Vagina (tissue), 2 donors: ENCODE measurements at regions not wholly inside any gene's neighbourhood (a gene's known extent, or its start where the extent isn't known, plus 50 kb on each side); places are given as distances from the start of the nearest gene placed in this dataset.

Source experiments
- DNase-seq, 2 donors: peaks; one replicate each; pipeline ENCODE4 v3.0.0-alpha.2; 2017; ENCODE audit errors: extremely low spot score in 2 of 2
- H3K27ac ChIP-seq: fragments of 200-600 bp; sonication (generic); one replicate; pipeline ENCODE4 v1.5.1; 2019
- H3K27me3 ChIP-seq: fragments of 200-600 bp; sonication (generic); one replicate; pipeline ENCODE4 v1.5.1; 2019
- H3K36me3 ChIP-seq, 2 donors: fragments of 200-600 bp; sonication (generic); one replicate each; pipeline ENCODE4 v1.5.1; 2017 to 2019
- H3K4me1 ChIP-seq: fragments of 200-600 bp; sonication (generic); one replicate; pipeline ENCODE4 v1.5.1; 2019
- H3K4me3 ChIP-seq, 2 donors: fragments of 200-600 bp; sonication (generic); 1 replicate in 1 of 2; 2 replicates in 1 of 2; pipeline ENCODE4 v1.5.1; 2016 to 2019
- H3K9me3 ChIP-seq: fragments of 200-600 bp; sonication (generic); one replicate; pipeline ENCODE4 v1.5.1; 2019
- POLR2A ChIP-seq, 2 donors: fragments of 450-650 bp; IDR thresholded peaks; one replicate each; pipeline ENCODE4 v1.6.1; 2017; ENCODE audit warnings: antibody characterized with exemption in 2 of 2, mild to moderate bottlenecking in 2 of 2, moderate library complexity in 2 of 2
- POLR2AphosphoS5 ChIP-seq, 2 donors: sonication (generic); formaldehyde crosslinking; IDR thresholded peaks; one replicate each; pipeline ENCODE4 v1.9.0; 2017; ENCODE audit warnings: antibody characterized with exemption in 2 of 2, mild to moderate bottlenecking in 2 of 2, low read depth in 1 of 2; ENCODE audit not compliant: insufficient read depth in 1 of 2
- intact Hi-C: fragments of 100-400 bp; cut with DNase I; formaldehyde crosslinking; loops from one replicate; pipeline ENCODE4 v1.15.1; 2023
- TF ChIP-seq, protein P1 (sequence below), 3 experiments: fragments of 450-650 bp in 2 of 3; fragments of 200-600 bp in 1 of 3; sonication (generic) in 1 of 3; IDR thresholded peaks; one replicate each; pipeline ENCODE4 v1.5.1; 2017 to 2019; ENCODE audit warnings: antibody characterized with exemption in 3 of 3, mild to moderate bottlenecking in 2 of 3, moderate library complexity in 2 of 3

DNA sequence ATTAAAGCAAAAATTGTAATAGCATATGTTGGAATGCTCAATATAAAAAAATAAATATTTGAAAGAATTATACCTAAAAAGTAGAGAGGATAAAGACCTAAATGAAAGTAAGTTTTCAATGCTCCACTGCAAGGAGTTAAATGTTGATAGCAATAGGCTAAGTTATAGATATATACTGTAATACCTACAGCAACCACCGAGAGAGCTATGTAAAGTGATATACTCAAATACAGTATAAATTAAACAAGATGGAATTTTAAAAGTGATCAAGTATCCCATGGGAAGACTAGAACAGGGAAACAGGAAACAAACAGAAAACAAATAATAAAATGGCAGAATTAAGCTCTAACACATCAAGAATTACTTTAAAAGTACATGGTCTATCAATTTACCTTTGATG, 73.9 kb downstream of the CASP3 start:
- TF ChIP-seq POLR2A (IDR thresholded peaks at IDR 0.05): no peak
- no peak for TF ChIP-seq POLR2AphosphoS5 (IDR thresholded peaks at IDR 0.05; ENCODE audit: insufficient read depth in 1 of 2, low read depth in 1 of 2)
- TF ChIP-seq, protein P1, sequence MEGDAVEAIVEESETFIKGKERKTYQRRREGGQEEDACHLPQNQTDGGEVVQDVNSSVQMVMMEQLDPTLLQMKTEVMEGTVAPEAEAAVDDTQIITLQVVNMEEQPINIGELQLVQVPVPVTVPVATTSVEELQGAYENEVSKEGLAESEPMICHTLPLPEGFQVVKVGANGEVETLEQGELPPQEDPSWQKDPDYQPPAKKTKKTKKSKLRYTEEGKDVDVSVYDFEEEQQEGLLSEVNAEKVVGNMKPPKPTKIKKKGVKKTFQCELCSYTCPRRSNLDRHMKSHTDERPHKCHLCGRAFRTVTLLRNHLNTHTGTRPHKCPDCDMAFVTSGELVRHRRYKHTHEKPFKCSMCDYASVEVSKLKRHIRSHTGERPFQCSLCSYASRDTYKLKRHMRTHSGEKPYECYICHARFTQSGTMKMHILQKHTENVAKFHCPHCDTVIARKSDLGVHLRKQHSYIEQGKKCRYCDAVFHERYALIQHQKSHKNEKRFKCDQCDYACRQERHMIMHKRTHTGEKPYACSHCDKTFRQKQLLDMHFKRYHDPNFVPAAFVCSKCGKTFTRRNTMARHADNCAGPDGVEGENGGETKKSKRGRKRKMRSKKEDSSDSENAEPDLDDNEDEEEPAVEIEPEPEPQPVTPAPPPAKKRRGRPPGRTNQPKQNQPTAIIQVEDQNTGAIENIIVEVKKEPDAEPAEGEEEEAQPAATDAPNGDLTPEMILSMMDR (IDR thresholded peaks at IDR 0.05): no peak
- intact Hi-C loops: no loop called here

DNA sequence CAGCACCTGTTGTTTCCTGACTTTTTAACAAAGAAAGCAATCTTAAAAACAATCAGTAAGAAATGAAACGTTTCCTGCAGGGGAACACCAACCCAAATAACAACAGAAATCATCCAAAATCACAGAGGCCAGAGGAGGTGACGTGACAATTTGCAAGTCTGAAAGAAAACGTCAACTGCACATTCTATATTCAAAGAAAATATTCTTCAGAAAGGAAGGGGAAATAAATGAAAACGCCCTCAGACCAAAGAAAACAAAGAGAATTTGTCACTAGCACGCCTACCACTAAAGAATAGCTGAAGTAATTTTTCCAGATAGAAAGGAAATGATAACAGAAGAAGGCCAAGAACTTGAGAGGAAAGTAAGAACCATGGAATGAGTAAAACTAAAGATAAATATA, 74.4 kb downstream of the CASP3 start:
- TF ChIP-seq, protein P1 (IDR thresholded peaks at IDR 0.05): no peak
- no peak for TF ChIP-seq POLR2A (IDR thresholded peaks at IDR 0.05)
- no peak for TF ChIP-seq POLR2AphosphoS5 (IDR thresholded peaks at IDR 0.05; ENCODE audit: insufficient read depth in 1 of 2, low read depth in 1 of 2)
- no peak for DNase-seq
- Histone ChIP-seq H3K4me3 (no peak overlapping the region), H3K4me1 (no peaks in the 10 kb centered on the region), H3K27me3 (no peaks in the 10 kb centered on the region), H3K36me3 (no peaks in the 10 kb centered on the region), H3K27ac (no peak overlapping the region), H3K9me3 (no peaks in the 10 kb centered on the region)
- intact Hi-C loops: no loop called here

More for the DNA sequence above, 73.9 kb downstream of the CASP3 start:
- no peak for DNase-seq
- Histone ChIP-seq H3K4me3 (no peak overlapping the region), H3K36me3 (no peaks in the 10 kb centered on the region), H3K27me3 (no peaks in the 10 kb centered on the region), H3K27ac (no peak overlapping the region), H3K4me1 (no peaks in the 10 kb centered on the region), H3K9me3 (no peaks in the 10 kb centered on the region)

DNA sequence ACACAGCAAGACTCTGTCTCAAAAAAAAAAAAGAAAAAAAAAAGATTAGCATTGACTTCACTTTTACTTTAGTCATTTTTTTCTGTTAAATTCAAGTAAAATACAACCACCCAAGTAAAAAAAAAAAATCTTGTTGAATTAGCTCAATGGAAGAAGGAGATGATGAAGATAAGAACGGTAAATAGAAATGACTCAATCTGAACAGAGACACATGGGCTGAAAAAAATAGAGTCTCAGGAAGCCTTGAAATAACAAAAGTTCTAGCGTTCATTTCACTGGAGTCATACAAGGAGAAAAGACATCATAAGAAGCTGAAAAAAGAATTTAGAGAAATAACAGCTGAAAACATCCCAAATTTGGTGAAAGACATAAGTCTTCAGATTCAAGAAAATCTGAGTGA, 75.5 kb downstream of the CASP3 start:
- no peaks in the 10 kb centered on the region for H3K36me3 ChIP-seq
- TF ChIP-seq, protein P1 (IDR thresholded peaks at IDR 0.05): no peak
- TF ChIP-seq POLR2AphosphoS5 (IDR thresholded peaks at IDR 0.05; ENCODE audit: insufficient read depth in 1 of 2, low read depth in 1 of 2): no peak
- TF ChIP-seq POLR2A (IDR thresholded peaks at IDR 0.05): no peak
- no peaks in the 10 kb centered on the region for H3K4me1 ChIP-seq
- DNase-seq: no peak
- no peaks in the 10 kb centered on the region for H3K9me3 ChIP-seq
- intact Hi-C loops: no loop called here
- no peaks in the 10 kb centered on the region for H3K27me3 ChIP-seq
- no peak overlapping the region for H3K27ac ChIP-seq
- no peak overlapping the region for H3K4me3 ChIP-seq

DNA sequence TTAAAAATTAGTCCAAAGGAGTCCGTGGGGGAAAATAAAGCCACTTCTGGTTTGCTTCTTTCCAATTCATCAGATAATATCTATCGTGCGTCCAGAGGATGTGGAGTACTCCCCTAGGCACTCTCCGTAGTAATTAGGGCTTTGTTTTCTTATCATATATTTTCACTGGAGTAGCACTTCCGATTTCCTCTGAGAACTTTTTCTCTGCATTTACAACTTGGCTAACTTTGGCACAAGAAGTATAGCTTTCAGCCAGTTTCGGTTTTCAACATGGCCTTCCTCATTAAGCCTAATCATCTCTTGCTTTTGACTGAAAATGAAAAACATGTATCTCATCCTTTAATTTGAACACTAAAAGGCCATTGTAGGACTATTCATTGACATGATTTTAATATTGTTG, 80.5 kb downstream of the CASP3 start:
- Histone ChIP-seq H3K4me1 (no peaks in the 10 kb centered on the region), H3K27ac (no peak overlapping the region), H3K4me3 (no peak overlapping the region), H3K9me3 (no peaks in the 10 kb centered on the region), H3K36me3 (no peaks in the 10 kb centered on the region), H3K27me3 (no peaks in the 10 kb centered on the region)
- intact Hi-C loops: no loop called here
- DNase-seq: no peak
- TF ChIP-seq, protein P1 (IDR thresholded peaks at IDR 0.05): no peak
- TF ChIP-seq POLR2AphosphoS5 (IDR thresholded peaks at IDR 0.05; ENCODE audit: insufficient read depth in 1 of 2, low read depth in 1 of 2): no peak
- TF ChIP-seq POLR2A (IDR thresholded peaks at IDR 0.05): no peak

DNA sequence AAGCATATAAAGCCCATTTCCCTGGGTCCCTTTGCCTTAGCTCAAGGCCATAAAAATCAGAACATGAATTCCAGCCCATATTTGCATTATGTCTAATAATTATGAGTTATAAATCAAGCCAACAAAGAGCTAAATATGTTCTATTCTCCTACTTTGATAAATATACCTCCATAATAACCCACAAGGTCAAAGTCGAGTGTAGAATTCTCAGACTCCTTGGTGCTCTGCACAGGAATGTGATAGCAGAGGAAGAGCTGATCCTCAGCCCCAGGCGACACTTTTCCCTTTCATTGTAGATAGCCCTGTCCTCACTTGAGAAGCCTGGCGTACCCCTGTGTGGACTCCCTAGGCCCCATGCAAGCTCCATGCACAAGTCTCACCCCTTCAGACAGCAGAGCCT, 85.6 kb downstream of the CASP3 start:
- Histone ChIP-seq H3K9me3 (no peaks in the 10 kb centered on the region), H3K36me3 (no peaks in the 10 kb centered on the region), H3K27me3 (no peaks in the 10 kb centered on the region), H3K4me1 (no peaks in the 10 kb centered on the region), H3K27ac (no peak overlapping the region), H3K4me3 (no peak overlapping the region)
- DNase-seq: no peak
- no peak for TF ChIP-seq POLR2A (IDR thresholded peaks at IDR 0.05)
- intact Hi-C loops: no loop called here

DNA sequence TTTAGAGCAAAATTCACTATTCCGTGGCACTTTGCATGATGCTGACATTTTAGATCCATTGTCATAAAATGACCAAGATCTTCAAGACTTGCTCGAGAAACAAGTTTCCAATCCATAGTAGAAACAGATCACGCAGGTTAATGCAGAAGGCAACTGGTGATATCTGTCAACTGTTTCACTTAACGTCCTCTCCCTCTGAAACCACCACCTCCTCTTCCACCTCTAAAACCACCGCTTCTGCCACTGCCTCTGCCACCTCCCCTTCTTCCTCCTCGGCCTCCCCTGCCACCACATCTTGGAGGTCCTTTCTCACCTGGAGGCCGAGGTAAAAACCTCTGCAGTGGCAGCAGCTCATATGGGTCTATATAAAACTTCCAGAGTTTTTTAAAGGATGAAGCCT, 84.6 kb upstream of the IRF2 start:
- Histone ChIP-seq H3K4me3 (no peak overlapping the region), H3K4me1 (no peaks in the 10 kb centered on the region), H3K9me3 (no peaks in the 10 kb centered on the region), H3K36me3 (no peaks in the 10 kb centered on the region), H3K27ac (no peak overlapping the region), H3K27me3 (no peaks in the 10 kb centered on the region)
- DNase-seq: no peak
- intact Hi-C loops: no loop called here
- TF ChIP-seq POLR2A (IDR thresholded peaks at IDR 0.05): no peak
- TF ChIP-seq POLR2AphosphoS5 (IDR thresholded peaks at IDR 0.05; ENCODE audit: insufficient read depth in 1 of 2, low read depth in 1 of 2): no peak
- TF ChIP-seq, protein P1 (IDR thresholded peaks at IDR 0.05): no peak
